ENCODE measurements at regions not wholly inside any gene's neighbourhood (a gene's known extent, or its start where the extent isn't known, plus 50 kb on each side); places are given as distances from the start of the nearest gene placed in this dataset.

DNA sequence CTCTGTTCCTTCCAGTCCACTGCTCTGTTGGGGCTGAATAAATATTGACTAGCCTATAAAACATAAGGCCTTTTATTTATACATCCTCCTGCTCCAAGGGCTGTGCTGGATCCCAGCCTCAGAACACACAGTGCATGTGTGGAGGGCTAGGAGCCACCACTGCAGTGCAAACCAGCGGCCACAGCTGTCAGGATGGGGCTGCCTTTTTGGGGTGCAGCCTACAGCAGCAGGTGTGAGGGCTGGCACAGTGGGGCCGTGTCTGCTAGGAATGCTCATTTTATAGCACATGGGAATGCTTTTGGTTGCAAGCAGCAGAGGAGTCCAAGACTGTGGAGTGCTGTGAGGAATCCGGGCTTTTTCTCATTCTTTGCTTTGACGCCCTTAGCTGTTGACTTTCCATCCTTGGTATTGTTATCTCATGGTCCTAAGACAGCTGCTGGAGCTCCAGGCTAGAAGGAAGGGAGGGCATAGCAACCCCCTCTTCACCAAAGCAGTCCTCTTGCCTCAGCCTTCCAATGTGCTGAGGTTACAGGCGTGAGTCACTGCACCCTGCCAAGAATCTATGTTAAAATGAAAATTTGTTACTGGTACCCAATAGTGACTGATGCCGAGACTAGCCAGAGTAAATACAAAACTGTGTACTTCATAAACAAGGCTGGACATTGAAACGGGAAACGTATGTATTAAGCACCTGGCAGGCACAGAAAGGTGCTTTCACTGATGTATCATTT is 334.3 kb upstream of the GATB start:
- DNase-seq (ENCODE audit: low spot score) = no peak

DNA sequence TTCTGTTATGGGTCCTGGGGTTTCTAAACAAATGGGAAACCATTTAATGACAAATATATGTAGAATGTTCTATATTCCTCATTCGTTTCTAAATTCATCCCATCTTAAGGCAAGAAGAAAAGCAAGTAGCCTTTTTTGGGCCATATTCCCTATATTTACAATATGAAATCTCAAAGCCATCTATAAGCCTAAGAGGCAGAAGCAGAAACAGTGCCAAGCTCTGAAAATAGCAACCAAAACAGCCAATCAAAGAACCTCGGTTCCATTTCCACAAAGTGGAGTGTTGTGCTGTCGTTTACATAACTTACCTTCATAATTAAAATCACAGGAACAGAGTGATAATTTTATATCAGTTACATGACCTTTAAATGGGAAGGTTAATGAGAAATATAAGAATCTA is 330.6 kb upstream of the GATB start:
- no peak for DNase-seq (ENCODE audit: low spot score)

DNA sequence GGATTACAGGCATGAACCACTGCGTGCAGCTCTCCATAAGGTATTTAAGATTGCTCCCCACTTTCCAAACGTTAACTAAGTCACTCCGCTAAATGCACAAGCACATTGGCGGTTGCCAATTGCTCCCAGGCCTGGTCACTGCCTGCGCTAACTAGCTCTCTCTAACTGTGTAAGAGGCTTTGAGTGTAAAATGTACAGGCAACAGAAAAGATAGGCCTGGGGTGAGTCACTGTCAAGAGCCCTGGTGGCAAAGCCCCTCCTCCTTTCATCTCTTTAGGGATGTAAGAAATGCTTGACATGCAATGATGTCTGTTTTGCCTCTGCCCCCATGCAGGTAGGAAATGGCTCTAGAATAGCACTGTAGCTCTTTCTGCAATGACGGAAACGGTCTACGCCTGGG is 329.7 kb upstream of the GATB start:
- peak; percentile 19 for DNase-seq (ENCODE audit: low spot score)

DNA sequence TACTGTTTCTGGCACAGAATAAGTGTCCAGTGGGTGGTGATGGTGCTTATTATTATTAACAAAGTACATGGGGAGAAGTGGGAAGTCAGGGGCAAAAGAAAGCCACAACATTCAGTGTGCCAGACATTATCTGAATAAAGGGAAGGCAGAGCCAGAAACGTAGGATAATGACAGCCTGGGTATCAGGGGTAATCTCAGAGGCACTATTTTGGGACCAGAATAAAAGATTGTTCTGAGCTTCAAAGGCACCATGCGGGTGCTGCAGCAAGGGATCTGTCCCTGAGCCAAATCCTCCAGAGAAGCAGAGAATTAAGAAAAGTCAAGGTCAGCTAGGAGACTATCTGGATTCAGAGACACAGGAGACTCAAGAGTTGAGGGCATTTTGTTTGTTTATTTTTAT is 328.8 kb upstream of the GATB start:
- no peak for DNase-seq (ENCODE audit: low spot score)

DNA sequence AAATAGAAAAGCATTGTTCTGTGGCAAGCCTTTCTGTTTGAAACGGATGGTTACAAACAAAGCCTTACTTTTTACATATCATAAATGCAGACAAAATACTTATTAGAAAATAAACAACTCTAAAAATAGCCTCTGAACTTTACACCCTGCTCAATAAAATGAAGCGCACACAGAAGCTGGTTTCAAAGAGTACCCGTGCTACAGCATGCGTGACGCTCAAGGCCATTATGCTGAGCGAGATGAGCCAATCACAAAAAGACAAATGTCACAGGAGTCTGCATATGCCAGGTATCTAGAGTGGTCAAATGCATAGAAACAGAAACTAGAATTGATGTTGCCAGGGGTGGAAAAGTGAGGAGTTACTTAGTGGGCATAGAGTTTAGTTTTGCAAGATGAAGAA is 326.5 kb upstream of the GATB start:
- no peak for DNase-seq (ENCODE audit: low spot score)

DNA sequence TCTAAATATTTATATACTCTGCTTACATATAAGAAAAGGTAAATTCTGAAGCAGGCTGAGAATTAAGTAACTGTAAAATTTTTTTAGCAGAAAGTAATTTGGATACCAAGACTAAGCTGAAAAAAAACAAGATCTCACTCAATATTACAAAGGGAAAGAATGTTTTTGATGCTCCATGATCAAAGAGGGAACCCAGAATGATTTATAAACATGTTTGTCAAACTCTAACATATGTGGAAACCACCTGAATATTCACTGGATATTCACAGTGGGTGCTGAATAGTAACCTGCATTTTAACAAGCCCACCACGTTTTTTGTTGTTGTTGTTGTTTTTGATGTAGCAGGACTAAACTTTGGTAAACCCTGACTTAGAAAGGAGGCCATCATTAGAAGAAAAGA is 324.9 kb upstream of the GATB start:
- no peak for DNase-seq (ENCODE audit: low spot score)

DNA sequence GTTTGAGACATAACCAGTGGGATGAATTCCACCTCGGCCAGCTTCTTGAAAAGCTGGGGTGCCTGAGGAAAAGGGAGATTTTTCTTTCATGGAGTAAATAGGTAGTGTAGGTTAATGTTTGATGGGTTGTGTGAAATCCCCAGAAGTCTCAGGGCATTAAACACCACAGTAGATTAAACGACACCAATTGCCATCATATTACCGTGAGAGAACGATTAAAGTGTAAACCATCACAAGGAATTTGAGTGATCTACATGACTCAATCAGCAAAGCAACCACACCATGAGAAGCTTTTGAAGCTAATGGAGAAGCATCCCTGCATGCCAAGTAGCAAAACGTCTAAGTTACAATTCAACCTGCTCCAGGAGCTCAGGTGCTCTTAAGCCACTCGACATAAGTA is 322.5 kb upstream of the GATB start:
- no peak for DNase-seq (ENCODE audit: low spot score)

DNA sequence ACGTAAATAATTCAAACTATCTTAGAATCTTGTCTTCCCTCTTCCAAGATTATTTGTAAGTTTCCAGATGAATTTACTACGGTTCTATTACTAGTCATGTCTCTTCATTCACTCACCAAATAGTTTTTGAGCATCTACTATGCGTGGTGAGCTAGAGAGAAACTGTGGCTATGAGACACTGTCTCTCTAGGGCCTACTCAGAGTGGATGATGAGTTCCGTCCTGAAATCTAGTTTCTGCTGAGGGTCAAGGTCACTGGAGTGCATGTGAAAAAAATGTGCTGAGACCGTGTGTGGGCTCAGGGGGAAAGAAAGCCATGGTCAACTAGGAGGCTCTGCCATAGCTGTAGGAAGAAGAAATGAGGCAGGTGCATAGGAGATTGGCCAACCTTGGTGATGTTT is 320.2 kb upstream of the GATB start:
- no peak for DNase-seq (ENCODE audit: low spot score)

DNA sequence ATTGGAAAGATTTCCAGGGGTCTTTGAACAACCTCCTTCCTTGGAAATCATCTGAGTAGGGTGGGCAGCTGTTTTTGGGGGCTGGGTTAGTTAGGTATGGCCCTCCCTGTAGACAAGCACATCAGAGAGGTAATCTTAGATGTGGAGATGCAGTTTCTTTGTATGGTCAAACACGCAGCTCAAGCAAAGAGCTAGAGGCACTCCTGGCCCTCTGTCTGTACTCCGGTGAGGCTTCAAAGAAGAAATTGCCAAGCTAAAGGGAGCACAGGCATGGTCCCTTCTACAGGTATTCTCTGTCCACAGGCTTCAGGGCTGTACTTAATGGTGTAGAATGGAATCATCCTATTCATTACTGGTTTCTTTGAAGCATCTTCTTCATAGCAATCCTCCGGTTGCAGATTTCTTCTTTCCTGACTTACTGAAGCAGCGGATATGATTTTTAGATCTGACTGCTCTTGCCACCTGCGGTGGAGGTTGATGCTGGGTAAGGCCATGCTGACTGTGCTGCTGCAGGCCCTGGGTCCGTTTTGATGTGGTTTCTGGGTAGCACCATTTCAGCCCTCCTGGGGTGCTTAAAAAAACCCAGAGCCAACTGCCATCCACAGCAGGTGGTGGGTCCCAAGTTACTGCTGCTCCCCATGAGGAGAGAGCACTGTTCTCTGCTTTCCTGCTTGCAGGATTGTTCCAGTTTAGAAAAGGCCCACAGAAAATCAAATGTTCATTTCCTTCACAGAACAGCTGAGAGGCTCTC is 318.9 kb upstream of the GATB start:
- peak; percentile 70 for DNase-seq (ENCODE audit: low spot score)

DNA sequence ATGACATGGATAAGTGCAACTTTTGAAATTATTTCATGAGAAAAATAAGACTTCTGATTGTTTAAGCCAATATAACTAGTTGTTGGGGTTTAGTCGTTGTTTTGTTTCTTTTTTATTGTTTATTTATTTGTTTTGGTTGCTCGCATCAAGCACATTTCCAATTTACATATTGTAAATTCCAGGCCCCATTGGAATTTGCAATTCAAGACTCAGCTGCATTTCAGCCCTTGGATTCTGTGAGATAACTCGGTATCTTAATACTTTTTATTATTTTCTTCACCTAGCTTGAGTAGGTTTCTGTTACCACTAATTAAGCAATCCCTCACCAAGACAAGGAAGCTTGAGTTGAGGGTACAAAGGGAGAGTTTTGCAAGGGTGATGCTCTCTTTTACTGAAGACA is 318.3 kb upstream of the GATB start:
- no peak for DNase-seq (ENCODE audit: low spot score)

DNA sequence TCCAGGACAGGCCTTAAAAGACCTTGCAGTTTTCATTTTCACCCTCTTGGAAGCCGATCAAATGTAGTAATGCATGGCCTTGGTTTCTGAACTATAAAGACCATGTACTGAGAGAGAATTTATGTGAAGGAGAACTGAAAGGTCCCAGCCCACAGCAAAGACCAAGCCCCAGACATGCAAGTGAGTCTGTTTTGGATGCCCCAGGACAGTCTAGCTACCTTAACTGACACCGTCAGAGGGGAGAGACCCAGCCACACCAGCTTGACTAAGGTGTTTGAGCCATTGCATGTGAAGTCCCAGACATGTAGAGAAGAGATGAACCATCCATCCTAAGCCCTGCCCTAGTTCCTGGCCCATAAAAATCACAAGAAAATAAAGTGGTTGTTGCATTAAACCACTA is 316.8 kb upstream of the GATB start:
- DNase-seq (ENCODE audit: low spot score) = no peak

DNA sequence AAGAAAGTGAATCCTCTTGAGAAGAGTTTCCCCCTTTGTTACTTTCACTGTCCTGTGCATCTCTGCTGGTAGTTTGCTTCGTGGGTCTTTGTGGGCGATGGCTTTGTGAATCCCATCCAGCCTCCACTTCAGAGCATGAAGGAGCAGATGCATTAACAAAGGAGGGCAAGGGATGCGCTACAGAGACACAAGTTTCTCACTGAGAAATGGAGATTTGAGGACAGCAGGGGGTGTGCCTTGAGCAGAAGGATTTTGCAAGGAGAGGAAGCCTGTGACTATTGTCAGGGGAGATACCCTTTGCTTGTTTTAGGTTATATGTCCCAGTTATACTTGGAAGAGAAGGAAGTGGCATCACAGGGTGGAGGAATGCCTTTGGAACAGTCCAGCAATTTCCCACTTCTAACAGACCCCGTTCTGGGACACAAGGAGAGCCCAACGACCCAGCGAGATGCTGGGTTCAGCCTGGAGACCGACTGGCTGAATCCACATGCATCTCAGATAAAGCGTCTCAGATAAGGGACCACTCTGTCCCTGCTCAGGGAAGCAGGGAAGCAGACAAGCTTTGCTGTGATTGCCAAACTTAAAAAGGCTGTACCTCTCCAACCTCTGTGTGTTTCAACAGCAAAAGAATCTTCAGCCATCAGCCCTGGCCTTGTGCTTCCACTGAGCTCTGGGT is 314.6 kb upstream of the GATB start:
- DNase-seq (ENCODE audit: low spot score) = no peak

DNA sequence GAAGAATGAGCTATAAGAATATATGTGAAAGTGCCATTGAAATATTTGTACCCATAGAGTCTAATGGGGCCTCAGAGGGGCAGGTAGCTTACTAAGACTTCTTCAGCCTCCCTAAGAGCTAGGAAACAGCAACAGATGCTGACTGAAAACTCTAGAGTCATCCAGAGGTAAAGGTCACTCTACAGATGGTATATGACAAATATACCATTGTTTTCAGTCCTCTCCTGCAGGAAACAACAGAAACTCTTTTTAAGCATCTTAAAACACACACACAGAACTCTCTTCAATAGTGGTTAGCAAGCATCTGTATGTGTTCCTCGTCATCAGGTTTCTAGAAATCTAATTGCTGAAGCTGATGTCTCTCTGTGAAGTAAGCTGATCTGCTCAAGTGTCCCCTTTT is 313.8 kb upstream of the GATB start:
- DNase-seq (ENCODE audit: low spot score) = no peak

DNA sequence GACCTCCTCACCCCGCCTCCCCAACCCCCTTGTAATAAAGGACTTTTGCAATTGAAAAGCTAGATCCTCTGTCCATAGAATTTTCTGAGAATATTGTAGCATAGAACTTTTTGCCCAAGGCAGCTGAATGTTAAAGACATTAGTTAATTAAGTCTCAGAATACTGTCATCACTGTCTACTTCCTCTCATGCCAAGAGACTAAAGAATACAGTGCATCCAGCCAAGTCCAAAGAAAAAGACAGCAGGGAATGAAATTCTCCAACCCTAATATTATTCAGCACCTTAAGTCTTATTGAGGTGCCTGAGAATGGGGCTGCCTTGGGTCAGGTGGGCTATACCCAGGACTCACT is 313.3 kb upstream of the GATB start:
- DNase-seq (ENCODE audit: low spot score) = no peak

DNA sequence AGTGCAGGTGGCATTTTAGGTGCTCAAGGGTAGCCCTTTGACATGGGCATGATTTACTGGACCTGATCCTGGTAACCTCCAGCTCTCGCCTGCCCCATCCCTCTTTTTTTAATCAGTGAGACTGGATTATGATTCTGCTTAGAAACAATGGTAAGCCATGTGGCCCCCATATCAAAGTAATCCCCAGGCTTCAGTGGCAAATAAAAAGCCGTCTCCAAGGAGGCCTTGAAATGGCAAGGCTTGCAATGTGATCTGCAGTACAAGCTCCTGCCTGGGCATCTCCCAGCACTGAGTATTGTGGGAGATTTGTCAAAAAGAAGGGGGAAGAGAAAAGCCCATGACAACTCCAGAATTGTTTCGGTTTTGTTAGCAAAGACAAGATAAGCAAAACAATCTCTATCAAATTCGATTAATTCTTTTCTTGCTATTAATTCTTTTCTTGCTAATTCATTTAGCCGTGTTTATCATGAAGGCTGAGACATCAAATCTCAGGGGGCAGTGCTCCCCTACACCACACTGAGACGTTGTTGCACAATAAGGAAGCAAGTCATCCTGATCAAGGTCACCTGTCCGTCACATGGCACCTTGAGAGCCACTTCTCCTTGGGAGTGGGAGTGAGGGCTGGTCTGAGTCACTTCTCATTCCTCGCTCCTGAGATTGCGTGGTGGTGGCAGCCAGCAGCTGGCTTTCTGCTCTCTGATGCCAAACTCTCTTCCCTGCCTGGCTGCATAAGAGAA is 312.7 kb upstream of the GATB start:
- DNase-seq (ENCODE audit: low spot score) = no peak

DNA sequence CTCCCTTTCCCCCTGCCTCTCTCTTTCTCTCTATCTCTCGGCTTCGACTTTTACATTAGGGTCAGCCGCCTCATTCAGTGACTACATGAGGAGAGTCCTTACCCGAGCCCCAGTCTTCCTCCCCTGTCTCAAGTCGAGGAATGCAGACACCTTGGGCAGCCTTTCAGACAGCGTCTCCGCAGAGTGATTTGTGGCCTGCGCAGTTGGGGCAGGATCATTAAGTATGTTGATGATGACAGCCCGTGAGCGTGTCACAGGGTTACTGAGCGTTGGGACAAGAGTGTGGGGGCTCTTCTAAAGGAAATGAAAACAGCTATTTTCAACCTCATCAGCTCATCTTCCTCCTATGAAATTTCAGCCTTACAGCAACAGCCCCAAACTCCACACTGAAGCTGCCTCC is 312.1 kb upstream of the GATB start:
- no peak for DNase-seq (ENCODE audit: low spot score)

DNA sequence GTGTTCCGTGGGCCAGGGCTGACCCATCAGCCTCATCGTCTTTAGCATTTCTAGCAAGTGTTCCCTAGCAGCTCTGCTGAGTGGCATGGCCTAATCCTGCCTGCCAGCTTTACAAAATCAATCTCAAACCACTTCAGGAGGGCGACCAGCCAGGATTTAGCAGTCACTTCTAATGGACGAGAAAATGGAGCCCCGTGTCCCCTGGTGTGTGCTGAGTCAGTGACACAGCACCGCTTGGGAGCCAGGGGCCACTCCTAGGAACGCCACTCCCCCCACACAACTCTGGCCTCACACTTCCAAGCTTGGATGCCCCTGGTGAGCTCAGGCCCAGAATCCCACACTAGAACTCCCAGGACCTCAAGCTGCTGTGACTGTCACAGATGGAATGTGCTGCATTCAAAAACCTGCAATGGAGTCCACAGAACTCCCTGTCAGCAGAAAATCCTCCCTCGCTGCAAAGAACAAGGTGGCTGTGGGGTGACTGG is 311.2 kb upstream of the GATB start:
- no peak for DNase-seq (ENCODE audit: low spot score)

DNA sequence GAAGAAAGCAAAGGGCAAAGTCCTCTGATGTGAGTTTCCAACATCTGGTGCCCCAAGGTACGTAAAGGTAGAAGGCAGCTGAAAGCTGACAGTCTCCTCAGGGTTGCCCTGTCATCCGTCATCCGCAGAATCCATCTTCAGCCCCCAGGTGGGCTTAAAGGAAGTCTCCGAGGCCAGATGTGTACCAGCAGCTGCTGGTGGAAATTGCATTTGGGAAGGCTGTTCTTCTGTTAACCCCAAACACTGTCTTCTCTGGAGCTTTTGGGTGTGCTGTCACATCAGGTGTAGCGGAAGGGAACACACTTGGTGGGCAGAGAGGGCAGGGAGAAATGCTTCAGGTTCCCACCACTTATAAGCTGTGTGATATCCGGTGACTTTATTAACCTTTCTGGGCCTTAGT is 310.0 kb upstream of the GATB start:
- no peak for DNase-seq (ENCODE audit: low spot score)

DNA sequence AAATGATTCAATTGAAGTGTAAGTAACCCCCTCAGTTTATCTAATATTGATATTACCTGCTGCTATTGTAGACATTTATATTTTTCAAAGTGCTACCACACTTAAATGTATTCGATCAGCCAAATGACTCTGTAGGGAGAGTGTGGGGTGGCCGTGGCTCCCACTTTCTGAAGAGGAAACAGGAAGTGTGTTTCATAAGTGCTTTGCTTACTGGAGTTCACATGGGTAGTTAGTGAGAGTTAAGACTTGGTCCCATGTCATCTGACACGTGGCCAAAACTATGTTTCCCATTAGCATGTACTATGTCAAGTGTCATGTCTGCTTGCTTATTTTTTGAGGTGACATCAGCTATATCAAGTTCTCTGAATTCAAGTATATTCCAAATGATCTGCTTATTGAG is 308.1 kb upstream of the GATB start:
- DNase-seq (ENCODE audit: low spot score) = no peak

DNA sequence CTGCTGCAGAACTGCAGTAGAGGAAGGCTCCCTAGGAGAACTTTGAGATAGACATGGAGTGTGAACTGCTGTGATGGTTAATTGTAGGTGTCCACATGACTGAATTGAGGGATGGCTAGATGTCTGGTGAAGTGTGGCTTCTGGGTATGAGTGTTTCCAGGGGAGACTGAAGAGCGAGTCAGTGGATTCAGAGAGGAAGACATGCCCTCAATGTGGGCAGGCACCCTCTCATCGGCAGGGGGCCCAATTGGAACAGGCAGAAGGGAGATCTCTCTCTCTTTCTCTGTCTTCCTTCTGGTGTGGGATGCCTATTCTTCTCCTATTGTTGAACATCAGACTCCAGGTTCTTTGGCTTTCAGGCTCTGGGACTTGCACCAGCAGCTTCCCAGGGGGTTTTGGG is 304.7 kb upstream of the GATB start:
- peak; percentile 15 for DNase-seq (ENCODE audit: low spot score)

DNA sequence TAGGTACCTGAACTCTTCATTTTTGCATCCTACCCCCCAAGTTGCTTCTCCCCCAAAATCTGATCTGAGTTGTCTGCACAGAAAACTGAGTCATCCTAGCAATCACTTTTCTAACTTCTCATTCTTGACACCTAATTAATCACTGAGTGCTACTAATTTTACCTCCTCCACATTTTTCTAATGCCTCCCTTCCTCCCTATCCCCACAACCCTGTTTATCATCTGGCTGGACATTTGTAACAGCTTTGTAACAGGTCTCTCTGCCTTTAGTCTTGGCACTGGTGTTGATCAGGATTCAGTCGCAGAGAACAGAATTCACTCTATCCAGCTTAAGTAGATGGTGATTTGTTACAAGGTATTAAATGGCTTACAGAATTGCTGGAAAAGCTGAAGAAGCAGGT is 303.9 kb upstream of the GATB start:
- no peak for DNase-seq (ENCODE audit: low spot score)

DNA sequence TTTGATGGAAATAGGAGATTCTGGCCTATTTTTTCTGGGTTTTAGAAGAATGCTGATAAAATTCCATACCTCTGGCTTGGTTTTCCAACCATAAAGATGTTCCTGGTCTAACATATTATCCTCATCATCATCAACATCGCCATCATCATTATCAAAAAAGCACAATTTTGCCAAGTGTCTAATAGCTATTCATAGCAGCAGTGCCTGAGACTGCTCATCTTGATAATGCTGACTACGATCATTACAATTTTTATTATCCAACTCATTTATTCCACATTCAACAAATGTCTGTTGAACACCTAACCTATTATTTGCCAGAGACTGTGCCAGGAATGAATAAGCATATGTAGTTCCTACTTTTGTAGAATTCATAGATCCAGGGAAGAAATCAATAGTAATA is 303.5 kb upstream of the GATB start:
- DNase-seq (ENCODE audit: low spot score) = no peak

Data from CD4-positive, alpha-beta T cell treated with Interleukin-2 at 100 ng/mL for 4 hours (primary cell).